DMS53 treated with DMSO at 0.1 percent for 48 hours (cell line): ENCODE measurements at regions not wholly inside any gene's neighbourhood (a gene's known extent, or its start where the extent isn't known, plus 50 kb on each side); places are given as distances from the start of the nearest gene placed in this dataset.
A peak's percentile ranks its signal among the peaks of the same experiment; 100 is the strongest.

Experiments
- DNase-seq: peaks from one replicate; lab custom pipeline; 2025; ENCODE audit not compliant: unreplicated experiment; lab: John Stamatoyannopoulos, UW

GRCh38 chr13:48181482-48182145 lies 51.4 kb upstream of the ITM2B start:
- DNase-seq, result no peak

GRCh38 chr13:48178126-48178525 lies 54.9 kb upstream of the ITM2B start:
- no peak for DNase-seq

GRCh38 chr13:48176781-48177180 lies 56.2 kb upstream of the ITM2B start:
- DNase-seq, result no peak

GRCh38 chr13:48175185-48175584 lies 57.8 kb upstream of the ITM2B start:
- no peak for DNase-seq

GRCh38 chr13:48167866-48168265 lies 65.1 kb upstream of the ITM2B start:
- DNase-seq, result no peak

- no peak for DNase-seq
These were observed 67.3 kb upstream of the ITM2B start for GRCh38 chr13:48165727-48166126.

GRCh38 chr13:48165063-48165462 lies 67.9 kb upstream of the ITM2B start:
- no peak for DNase-seq

- DNase-seq, result no peak
These were observed 68.2 kb upstream of the MED4 start for GRCh38 chr13:48163061-48163460.

GRCh38 chr13:48162217-48162616 lies 67.3 kb upstream of the MED4 start:
- no peak for DNase-seq

GRCh38 chr13:48161530-48162179 lies 66.8 kb upstream of the MED4 start:
- no peak for DNase-seq

- DNase-seq, result no peak
These were observed 65.8 kb upstream of the MED4 start for GRCh38 chr13:48160606-48161278.

GRCh38 chr13:48159826-48160225 lies 64.9 kb upstream of the MED4 start:
- DNase-seq, result no peak

- DNase-seq, result no peak
These were observed 64.5 kb upstream of the MED4 start for GRCh38 chr13:48159401-48159800.

- peak; percentile 21 for DNase-seq
These were observed 64.0 kb upstream of the MED4 start for GRCh38 chr13:48158915-48159314.

- DNase-seq, result peak; percentile 65
These were observed 63.4 kb upstream of the MED4 start for GRCh38 chr13:48158290-48158689.

GRCh38 chr13:48156466-48156865 lies 61.6 kb upstream of the MED4 start:
- DNase-seq, result no peak

- DNase-seq, result peak; percentile 62
These were observed 60.9 kb upstream of the MED4 start for GRCh38 chr13:48155848-48156247.

GRCh38 chr13:48154671-48155070 lies 59.8 kb upstream of the MED4 start:
- no peak for DNase-seq

GRCh38 chr13:48153186-48153585 lies 58.3 kb upstream of the MED4 start:
- DNase-seq, result no peak

GRCh38 chr13:48151363-48152161 lies 56.7 kb upstream of the MED4 start:
- DNase-seq, result no peak

GRCh38 chr13:48148454-48148853 lies 53.5 kb upstream of the MED4 start:
- DNase-seq, result no peak

GRCh38 chr13:48146636-48147035 lies 51.7 kb upstream of the MED4 start:
- DNase-seq, result no peak
